ENCODE measurements at regions not wholly inside any gene's neighbourhood (a gene's known extent, or its start where the extent isn't known, plus 50 kb on each side); places are given as distances from the start of the nearest gene placed in this dataset.
A peak's percentile ranks its signal among the peaks of the same experiment; 100 is the strongest.

GRCh38 chr6:103183831-103184411, 1675.8 kb downstream of the HACE1 start:
- intact Hi-C loops (cut with micrococcal nuclease; ENCODE audit: unreplicated experiment): no loop called here
- Histone ChIP-seq H3K4me1 (ENCODE audit: control insufficient read depth, insufficient read depth, low read length) (no peaks in the 10 kb centered on the region), H3K4me3 (ENCODE audit: low read depth in 2 of 2, low read length in 2 of 2) (no peak overlapping the region), H3K9me3 (ENCODE audit: control insufficient read depth, insufficient read depth, low read depth, low read length) (no peaks in the 10 kb centered on the region), H3K27ac (ENCODE audit: low read length) (no peak overlapping the region), H3K36me3 (ENCODE audit: control insufficient read depth, insufficient read depth, low read length) (no peaks in the 10 kb centered on the region), H3K27me3 (ENCODE audit: control insufficient read depth, insufficient read depth, low read length) (no peaks in the 10 kb centered on the region)
- BruUV-seq (replicated peaks): no TSS peak
- TF ChIP-seq REST (IDR thresholded peaks at IDR 0.05; ENCODE audit: insufficient read depth in 1 of 2, low read depth in 2 of 2, low read length in 1 of 2) (peak; percentile 70 to 79), POLR2AphosphoS5 (IDR thresholded peaks at IDR 0.05; ENCODE audit: low read depth, low read length) (no peak), TCF7L2 (IDR thresholded peaks at IDR 0.05; ENCODE audit: low read depth, low read length) (no peak), CTCF (IDR thresholded peaks at IDR 0.05) (no peak), SIN3A (IDR thresholded peaks at IDR 0.05; ENCODE audit: borderline replicate concordance, insufficient read depth, low read depth, low read length) (no peak)
- ChIA-PET POLR2A (no interaction called here), CTCF (interaction anchor here (1.0 kb wide), 1 partner anchor 334 kb away, joined by 3 read pairs; no protein-coding TSS in a partner anchor)
- ATAC-seq (no peak), DNase-seq (ENCODE audit: low read depth, low spot score) (no peak)
- in situ Hi-C loops (cut with HindIII; ENCODE audit: low pct_unique_long_range_greater_than_20kb, low sequenced_read_pairs): no loop called here

GRCh38 chr6:103178193-103178592, 1681.5 kb downstream of the HACE1 start:
- in situ Hi-C loops (cut with HindIII; ENCODE audit: low pct_unique_long_range_greater_than_20kb, low sequenced_read_pairs) (no loop called here), intact Hi-C loops (cut with micrococcal nuclease; ENCODE audit: unreplicated experiment) (no loop called here)
- H3K4me1 ChIP-seq (ENCODE audit: control insufficient read depth, insufficient read depth, low read length): no peaks in the 10 kb centered on the region
- H3K27me3 ChIP-seq (ENCODE audit: control insufficient read depth, insufficient read depth, low read length): no peaks in the 10 kb centered on the region
- CTCF ChIA-PET: no interaction called here
- DNase-seq (ENCODE audit: low read depth, low spot score): no peak
- TF ChIP-seq SIN3A (IDR thresholded peaks at IDR 0.05; ENCODE audit: borderline replicate concordance, insufficient read depth, low read depth, low read length) (no peak), TCF7L2 (IDR thresholded peaks at IDR 0.05; ENCODE audit: low read depth, low read length) (no peak), CTCF (IDR thresholded peaks at IDR 0.05) (no peak)
- H3K36me3 ChIP-seq (ENCODE audit: control insufficient read depth, insufficient read depth, low read length): no peaks in the 10 kb centered on the region
- no TSS peak for BruUV-seq (replicated peaks)
- H3K27ac ChIP-seq (ENCODE audit: low read length): no peak overlapping the region
- H3K9me3 ChIP-seq (ENCODE audit: control insufficient read depth, insufficient read depth, low read depth, low read length): no peaks in the 10 kb centered on the region
- no peak overlapping the region for H3K4me3 ChIP-seq (ENCODE audit: low read depth in 2 of 2, low read length in 2 of 2)
- ATAC-seq: no peak
- POLR2A ChIA-PET: no interaction called here

Data from Panc1 (cell line).